ENCODE measurements at regions not wholly inside any gene's neighbourhood (a gene's known extent, or its start where the extent isn't known, plus 50 kb on each side); places are given as distances from the start of the nearest gene placed in this dataset.

DNA sequence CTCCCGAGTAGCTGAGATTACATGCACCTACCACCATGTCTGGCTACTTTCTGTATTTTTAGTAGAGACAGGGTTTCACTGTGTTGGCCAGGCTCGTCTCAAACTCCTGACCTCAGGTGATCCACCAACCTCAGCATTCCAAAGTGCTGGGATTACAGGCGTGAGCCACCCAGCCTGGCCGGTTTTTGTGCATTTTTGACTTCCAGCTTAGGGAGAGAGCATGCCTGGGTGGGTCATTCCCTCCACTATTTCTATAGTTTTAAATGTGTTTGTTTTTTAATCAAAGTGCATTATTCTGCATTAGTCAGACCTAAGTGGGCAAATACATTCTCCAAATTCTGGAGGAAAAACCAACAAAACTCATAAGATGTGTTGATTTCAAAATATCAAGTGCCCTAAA, 207.4 kb upstream of the NRIP1 start:
- TF ChIP-seq, protein P1, sequence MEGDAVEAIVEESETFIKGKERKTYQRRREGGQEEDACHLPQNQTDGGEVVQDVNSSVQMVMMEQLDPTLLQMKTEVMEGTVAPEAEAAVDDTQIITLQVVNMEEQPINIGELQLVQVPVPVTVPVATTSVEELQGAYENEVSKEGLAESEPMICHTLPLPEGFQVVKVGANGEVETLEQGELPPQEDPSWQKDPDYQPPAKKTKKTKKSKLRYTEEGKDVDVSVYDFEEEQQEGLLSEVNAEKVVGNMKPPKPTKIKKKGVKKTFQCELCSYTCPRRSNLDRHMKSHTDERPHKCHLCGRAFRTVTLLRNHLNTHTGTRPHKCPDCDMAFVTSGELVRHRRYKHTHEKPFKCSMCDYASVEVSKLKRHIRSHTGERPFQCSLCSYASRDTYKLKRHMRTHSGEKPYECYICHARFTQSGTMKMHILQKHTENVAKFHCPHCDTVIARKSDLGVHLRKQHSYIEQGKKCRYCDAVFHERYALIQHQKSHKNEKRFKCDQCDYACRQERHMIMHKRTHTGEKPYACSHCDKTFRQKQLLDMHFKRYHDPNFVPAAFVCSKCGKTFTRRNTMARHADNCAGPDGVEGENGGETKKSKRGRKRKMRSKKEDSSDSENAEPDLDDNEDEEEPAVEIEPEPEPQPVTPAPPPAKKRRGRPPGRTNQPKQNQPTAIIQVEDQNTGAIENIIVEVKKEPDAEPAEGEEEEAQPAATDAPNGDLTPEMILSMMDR (IDR thresholded peaks at IDR 0.05; ENCODE audit: insufficient read depth, low read length): no peak
- TF ChIP-seq, protein P2, sequence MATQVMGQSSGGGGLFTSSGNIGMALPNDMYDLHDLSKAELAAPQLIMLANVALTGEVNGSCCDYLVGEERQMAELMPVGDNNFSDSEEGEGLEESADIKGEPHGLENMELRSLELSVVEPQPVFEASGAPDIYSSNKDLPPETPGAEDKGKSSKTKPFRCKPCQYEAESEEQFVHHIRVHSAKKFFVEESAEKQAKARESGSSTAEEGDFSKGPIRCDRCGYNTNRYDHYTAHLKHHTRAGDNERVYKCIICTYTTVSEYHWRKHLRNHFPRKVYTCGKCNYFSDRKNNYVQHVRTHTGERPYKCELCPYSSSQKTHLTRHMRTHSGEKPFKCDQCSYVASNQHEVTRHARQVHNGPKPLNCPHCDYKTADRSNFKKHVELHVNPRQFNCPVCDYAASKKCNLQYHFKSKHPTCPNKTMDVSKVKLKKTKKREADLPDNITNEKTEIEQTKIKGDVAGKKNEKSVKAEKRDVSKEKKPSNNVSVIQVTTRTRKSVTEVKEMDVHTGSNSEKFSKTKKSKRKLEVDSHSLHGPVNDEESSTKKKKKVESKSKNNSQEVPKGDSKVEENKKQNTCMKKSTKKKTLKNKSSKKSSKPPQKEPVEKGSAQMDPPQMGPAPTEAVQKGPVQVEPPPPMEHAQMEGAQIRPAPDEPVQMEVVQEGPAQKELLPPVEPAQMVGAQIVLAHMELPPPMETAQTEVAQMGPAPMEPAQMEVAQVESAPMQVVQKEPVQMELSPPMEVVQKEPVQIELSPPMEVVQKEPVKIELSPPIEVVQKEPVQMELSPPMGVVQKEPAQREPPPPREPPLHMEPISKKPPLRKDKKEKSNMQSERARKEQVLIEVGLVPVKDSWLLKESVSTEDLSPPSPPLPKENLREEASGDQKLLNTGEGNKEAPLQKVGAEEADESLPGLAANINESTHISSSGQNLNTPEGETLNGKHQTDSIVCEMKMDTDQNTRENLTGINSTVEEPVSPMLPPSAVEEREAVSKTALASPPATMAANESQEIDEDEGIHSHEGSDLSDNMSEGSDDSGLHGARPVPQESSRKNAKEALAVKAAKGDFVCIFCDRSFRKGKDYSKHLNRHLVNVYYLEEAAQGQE (IDR thresholded peaks at IDR 0.05; ENCODE audit: insufficient replicate concordance, low read depth): no peak
- TF ChIP-seq POLR2AphosphoS5 (IDR thresholded peaks at IDR 0.05; ENCODE audit: low read depth) (no peak), SPI1 (IDR thresholded peaks at IDR 0.05; ENCODE audit: borderline replicate concordance, low read depth) (no peak), GABPA (IDR thresholded peaks at IDR 0.05; ENCODE audit: low read depth) (no peak)
